K562 (cell line): ENCODE measurements at regions not wholly inside any gene's neighbourhood (a gene's known extent, or its start where the extent isn't known, plus 50 kb on each side); places are given as distances from the start of the nearest gene placed in this dataset.

Source experiments
- CREBBP ChIP-seq: IDR thresholded peaks from one replicate; pipeline ENCODE4 v1.6.1; 2012; ENCODE audit warnings: low read depth, mild to moderate bottlenecking, control low read depth, inconsistent platforms, low read length
- E2F6 ChIP-seq, 2 experiments: IDR thresholded peaks; 2 replicates each; pipeline ENCODE4 v1.6.1; 2011; ENCODE audit warnings: borderline replicate concordance in 1 of 2, control low read depth in 1 of 2, low read depth in 1 of 2, low read length in 1 of 2, mild to moderate bottlenecking in 1 of 2, mixed read lengths in 1 of 2, moderate library complexity in 1 of 2; ENCODE audit not compliant: insufficient read depth in 1 of 2, insufficient read length in 1 of 2, poor library complexity in 1 of 2, severe bottlenecking in 1 of 2; ENCODE audit errors: extremely low read depth in 1 of 2
- EP300 ChIP-seq: IDR thresholded peaks from 2 replicates; pipeline ENCODE4 v1.6.1; 2012; ENCODE audit warnings: low read length, improper control_type of control experiment
- ETS1 ChIP-seq: conservative IDR thresholded peaks from 2 replicates; pipeline ENCODE4 v1.6.1; 2011; ENCODE audit warnings: low read depth, mild to moderate bottlenecking, low read length; ENCODE audit not compliant: control insufficient read depth
- FOXA1 ChIP-seq: fragments of 450-650 bp; IDR thresholded peaks from 2 replicates; pipeline ENCODE4 v1.6.1; 2016; ENCODE audit warnings: mild to moderate bottlenecking, borderline replicate concordance
- GATA2 ChIP-seq: sonication (generic); formaldehyde crosslinking; IDR thresholded peaks from 2 replicates; pipeline ENCODE4 v1.4.0; 2020; ENCODE audit warnings: mild to moderate bottlenecking, missing genetic modification reagents
- KHSRP ChIP-seq: fragments of 450-650 bp; IDR thresholded peaks from 2 replicates; pipeline ENCODE4 v1.6.1; 2017
- POLR3G ChIP-seq: IDR thresholded peaks from 2 replicates; pipeline ENCODE4 v1.6.1; 2011; ENCODE audit not compliant: insufficient read length, insufficient replicate concordance; ENCODE audit errors: extremely low read depth
- PTBP1 ChIP-seq: fragments of 200-400 bp; formaldehyde crosslinking; IDR thresholded peaks from 2 replicates; pipeline ENCODE4 v1.6.1; 2017; ENCODE audit warnings: low read depth, low read length
- TEAD4 ChIP-seq, 2 experiments: sonication (generic) in 1 of 2; formaldehyde crosslinking in 1 of 2; IDR thresholded peaks; 2 replicates each; pipeline versions ENCODE4 v1.6.1 to v1.8.0; 2012 to 2022; ENCODE audit warnings: borderline replicate concordance in 1 of 2, inconsistent platforms in 1 of 2, low read length in 1 of 2, mild to moderate bottlenecking in 1 of 2, missing genetic modification reagents in 1 of 2
- TSHZ1 ChIP-seq: fragments of 250-450 bp; sonication (Bioruptor Pico); IDR thresholded peaks from 2 replicates; pipeline ENCODE4 v1.4.0; 2020; ENCODE audit warnings: mild to moderate bottlenecking, moderate library complexity
- UBTF ChIP-seq, 2 experiments: IDR thresholded peaks; 2 replicates each; pipeline ENCODE4 v1.6.1; 2012; ENCODE audit warnings: improper control_type of control experiment in 2 of 2, low read depth in 2 of 2, low read length in 2 of 2, borderline replicate concordance in 1 of 2
- USF1 ChIP-seq: sonication (generic); formaldehyde crosslinking; IDR thresholded peaks from 2 replicates; pipeline ENCODE4 v1.9.0; 2022; ENCODE audit warnings: mild to moderate bottlenecking, missing genetic modification reagents
- ZFP1 ChIP-seq: fragments of 450-650 bp; formaldehyde crosslinking; IDR thresholded peaks from 2 replicates; pipeline ENCODE4 v1.4.0; 2020; ENCODE audit warnings: mild to moderate bottlenecking, mixed read lengths
- ZNF12 ChIP-seq: sonication (generic); formaldehyde crosslinking; IDR thresholded peaks from 2 replicates; pipeline ENCODE4 v1.4.0; 2020; ENCODE audit warnings: mild to moderate bottlenecking, missing genetic modification reagents

- TF ChIP-seq TSHZ1 (CRISPR knock-in tag) (no peak), TEAD4 (IDR thresholded peaks at IDR 0.05; ENCODE audit: low read length) (peak; percentile 60), TEAD4 (CRISPR knock-in tag; IDR thresholded peaks at IDR 0.05; ENCODE audit: borderline replicate concordance) (no peak), GATA2 (CRISPR knock-in tag) (no peak), PTBP1 (no peak), KHSRP (no peak), FOXA1 (no peak), ETS1 (no peak), ZFP1 (CRISPR knock-in tag) (no peak), USF1 (CRISPR knock-in tag) (no peak), CREBBP (no peak), ZNF12 (CRISPR knock-in tag) (no peak), POLR3G (no peak), EP300 (peak; percentile 42; the same call in 1 of the 2 replicates), UBTF (IDR thresholded peaks at IDR 0.05; ENCODE audit: borderline replicate concordance in 1 of 2, low read depth in 2 of 2, low read length in 2 of 2) (no peak), E2F6 (IDR thresholded peaks at IDR 0.05; ENCODE audit: borderline replicate concordance in 1 of 2, extremely low read depth in 1 of 2, insufficient read depth in 1 of 2, insufficient read length in 1 of 2, low read depth in 1 of 2, low read length in 1 of 2, poor library complexity in 1 of 2, severe bottlenecking in 1 of 2) (no peak)
Observed at GRCh38 chr2:205898744-205899143, 187.2 kb downstream of the INO80D start (continued).
